ENCODE measurements at regions not wholly inside any gene's neighbourhood (a gene's known extent, or its start where the extent isn't known, plus 50 kb on each side); places are given as distances from the start of the nearest gene placed in this dataset.
"Not testable (repeated sequence)": the region's sequence is repeated elsewhere in the genome, so short reads cannot be mapped to it uniquely, and the experiment has no call there.

- POLR2A ChIA-PET (ENCODE audit: unreplicated experiment): no interaction called here
Measured at GRCh38 chr4:103496800-103497199, 223.0 kb downstream of the TACR3 start.

GRCh38 chr4:103493450-103494159 is 226.2 kb downstream of the TACR3 start:
- peak; percentile 41 to 75 for DNase-seq
- Histone ChIP-seq H3K9me3 (ENCODE audit: insufficient read depth, low read depth) (peaks cover 2% of the 10 kb centered on the region; the same call in 1 of the 2 replicates), H3K4me1 (replicated peaks; ENCODE audit: insufficient read depth) (peaks cover 37% of the 10 kb centered on the region), H3K27ac (peak overlapping the region; percentile 68), H4K20me1 (ENCODE audit: insufficient read depth) (no peaks in the 10 kb centered on the region), H3K4me3 (no peak overlapping the region), H3F3A (ENCODE audit: insufficient read depth, low read depth) (peaks cover 10% of the 10 kb centered on the region; the same call in 1 of the 2 replicates), H3K9me2 (ENCODE audit: insufficient read depth) (no peaks in the 10 kb centered on the region), H3K36me3 (ENCODE audit: low read depth) (no peaks in the 10 kb centered on the region), H3K27me3 (ENCODE audit: insufficient read depth, low read depth) (no peaks in the 10 kb centered on the region), H2AFZ (no peak overlapping the region; the same call in 1 of the 2 replicates), H3K4me2 (peak overlapping the region; percentile 42), H3K79me2 (ENCODE audit: low read depth) (no peaks in the 10 kb centered on the region)
- intact Hi-C loops (cut with micrococcal nuclease; ENCODE audit: unreplicated experiment): loop anchor here (2.0 kb wide), 1 partner anchor 43 kb away; no protein-coding TSS in a partner anchor
- no peak for TF ChIP-seq EZH2 (IDR thresholded peaks at IDR 0.05; ENCODE audit: low read depth)
- no peak for TF ChIP-seq CTCF (conservative IDR thresholded peaks at IDR 0.05)
- no TSS peak for BruUV-seq (replicated peaks)
- CTCF ChIA-PET: no interaction called here
- POLR2A ChIA-PET (ENCODE audit: unreplicated experiment): no interaction called here

More at GRCh38 chr4:103496800-103497199, 223.0 kb downstream of the TACR3 start:
- Histone ChIP-seq H3F3A (ENCODE audit: insufficient read depth, low read depth) (peaks cover 10% of the 10 kb centered on the region; the same call in 1 of the 2 replicates), H3K4me3 (no peak overlapping the region), H3K36me3 (ENCODE audit: low read depth) (no peaks in the 10 kb centered on the region), H3K4me2 (no peak overlapping the region), H3K27ac (no peak overlapping the region), H3K79me2 (ENCODE audit: low read depth) (no peaks in the 10 kb centered on the region), H3K9me3 (ENCODE audit: insufficient read depth, low read depth) (peaks cover 2% of the 10 kb centered on the region; the same call in 1 of the 2 replicates), H4K20me1 (ENCODE audit: insufficient read depth) (no peaks in the 10 kb centered on the region), H3K27me3 (ENCODE audit: insufficient read depth, low read depth) (no peaks in the 10 kb centered on the region), H3K9me2 (ENCODE audit: insufficient read depth) (no peaks in the 10 kb centered on the region), H2AFZ (no peak overlapping the region), H3K4me1 (replicated peaks; ENCODE audit: insufficient read depth) (peaks cover 37% of the 10 kb centered on the region)
- no TSS peak for BruUV-seq (replicated peaks)
- DNase-seq: no peak
- intact Hi-C loops (cut with micrococcal nuclease; ENCODE audit: unreplicated experiment): no loop called here
- CTCF ChIA-PET: no interaction called here
- no peak for TF ChIP-seq EZH2 (IDR thresholded peaks at IDR 0.05; ENCODE audit: low read depth)
- no peak for TF ChIP-seq CTCF (conservative IDR thresholded peaks at IDR 0.05)

- H4K20me1 ChIP-seq (ENCODE audit: insufficient read depth); H3K4me1 ChIP-seq (replicated peaks; ENCODE audit: insufficient read depth); DNase-seq; H3K4me3 ChIP-seq; H3K79me2 ChIP-seq (ENCODE audit: low read depth); POLR2A ChIA-PET (ENCODE audit: unreplicated experiment); BruUV-seq (replicated peaks); H3K9me3 ChIP-seq (ENCODE audit: insufficient read depth, low read depth); H2AFZ ChIP-seq; H3K4me2 ChIP-seq; intact Hi-C loops (cut with micrococcal nuclease; ENCODE audit: unreplicated experiment); H3F3A ChIP-seq (ENCODE audit: insufficient read depth, low read depth); CTCF ChIA-PET; H3K27me3 ChIP-seq (ENCODE audit: insufficient read depth, low read depth); H3K9me2 ChIP-seq (ENCODE audit: insufficient read depth); H3K27ac ChIP-seq; H3K36me3 ChIP-seq (ENCODE audit: low read depth): not testable (repeated sequence)
Measured at GRCh38 chr4:103485296-103485695, 234.5 kb downstream of the TACR3 start.

GRCh38 chr4:103484521-103484920 is 235.3 kb downstream of the TACR3 start:
- Histone ChIP-seq H3K4me3 (no peak overlapping the region), H3K27me3 (ENCODE audit: insufficient read depth, low read depth) (no peaks in the 10 kb centered on the region), H3K4me1 (replicated peaks; ENCODE audit: insufficient read depth) (no peaks in the 10 kb centered on the region), H4K20me1 (ENCODE audit: insufficient read depth) (no peaks in the 10 kb centered on the region), H3K9me3 (ENCODE audit: insufficient read depth, low read depth) (no peaks in the 10 kb centered on the region), H3K4me2 (no peak overlapping the region), H3K79me2 (ENCODE audit: low read depth) (no peaks in the 10 kb centered on the region), H3F3A (ENCODE audit: insufficient read depth, low read depth) (no peaks in the 10 kb centered on the region), H3K36me3 (ENCODE audit: low read depth) (no peaks in the 10 kb centered on the region), H2AFZ (no peak overlapping the region), H3K9me2 (ENCODE audit: insufficient read depth) (no peaks in the 10 kb centered on the region), H3K27ac (no peak overlapping the region)
- TF ChIP-seq EZH2 (IDR thresholded peaks at IDR 0.05; ENCODE audit: low read depth): no peak
- intact Hi-C loops (cut with micrococcal nuclease; ENCODE audit: unreplicated experiment): no loop called here
- DNase-seq: peak in 1 of 2 experiments; percentile 31
- POLR2A ChIA-PET (ENCODE audit: unreplicated experiment): no interaction called here
- BruUV-seq (replicated peaks): no TSS peak
- CTCF ChIA-PET: no interaction called here

Data from PC-9 (cell line).